HCT116 (cell line): ENCODE measurements at regions not wholly inside any gene's neighbourhood (a gene's known extent, or its start where the extent isn't known, plus 50 kb on each side); places are given as distances from the start of the nearest gene placed in this dataset.

ENCODE experiments used
- ATAC-seq: fragments of 200-7000 bp; cut with Tn5 transposase; 2 replicates; pipeline ENCODE4 v1.9.1; 2020; ENCODE audit warnings: mild to moderate bottlenecking, moderate library complexity
- BruUV-seq: library from RNA; stranded (reverse); fragments of 400-500 nt; replicated peaks from 2 replicates; lab custom pipeline; 2021; lab: Mats Ljungman, UMichigan
- CTCF ChIA-PET: fragments of 300-600 bp; sonication (Branson Sonifier 250); formaldehyde crosslinking; loops from one replicate; lab custom pipeline; 2021; ENCODE audit warnings: antibody characterized with exemption; lab: Charles Lee
- POLR2A ChIA-PET: fragments of 300-600, 350-600 bp; sonication (Branson Sonifier 250); formaldehyde crosslinking; loops from one replicate; lab custom pipeline; 2021; ENCODE audit warnings: antibody characterized with exemption; lab: Charles Lee
- RAD21 ChIA-PET, 2 experiments: fragments of 300-600 bp; sonication (Branson Sonifier 250); formaldehyde crosslinking; loops; one replicate each; lab custom pipeline; 2023; ENCODE audit warnings: low total read pairs in 2 of 2; ENCODE audit not compliant: uncharacterized antibody in 2 of 2, unreplicated experiment in 2 of 2, low non-redundant PET in 1 of 2; lab: Charles Lee
- DNase-seq: peaks from one replicate; pipeline ENCODE4 v3.0.0-alpha.2; 2010; ENCODE audit warnings: low read depth, low spot score
- H2AFZ ChIP-seq: fragments of 200-600 bp; shearing (Covaris generic), sonication (generic); 2 replicates; pipeline ENCODE4 v1.6.1; 2017; ENCODE audit warnings: low read depth, mixed run types, mixed read lengths, antibody characterized with exemption, low read length; ENCODE audit not compliant: poor library complexity, severe bottlenecking
- H3K27ac ChIP-seq: 2 replicates; pipeline ENCODE4 v1.5.1; 2012; ENCODE audit warnings: low read depth, low read length
- H3K27me3 ChIP-seq: fragments of 200-600 bp; sonication (generic); 2 replicates; pipeline ENCODE4 v1.6.1; 2016; ENCODE audit warnings: mixed run types, low read length, mixed read lengths; ENCODE audit not compliant: insufficient read depth
- H3K36me3 ChIP-seq, 2 experiments: fragments of 200-500 bp in 1 of 2; fragments of 200-600 bp in 1 of 2; sonication (Bioruptor generic) in 1 of 2; sonication (generic) in 1 of 2; 2 replicates each; pipeline versions ENCODE4 v1.5.1 to v1.6.1; 2014 to 2016; ENCODE audit warnings: low read length in 2 of 2, inconsistent platforms in 1 of 2, mixed read lengths in 1 of 2, mixed run types in 1 of 2; ENCODE audit not compliant: insufficient read depth in 2 of 2, control insufficient read depth in 1 of 2
- H3K4me1 ChIP-seq, 2 experiments: fragments of 200-600 bp in 1 of 2; sonication (generic) in 1 of 2; 2 replicates each; pipeline versions ENCODE4 v1.5.1 to v1.6.1; 2012 to 2017; ENCODE audit warnings: low read length in 2 of 2, inconsistent platforms in 1 of 2, mild to moderate bottlenecking in 1 of 2, mixed read lengths in 1 of 2, mixed run types in 1 of 2, moderate library complexity in 1 of 2; ENCODE audit not compliant: insufficient read depth in 2 of 2, control insufficient read depth in 1 of 2
- H3K4me2 ChIP-seq: fragments of 200-600 bp; sonication (generic); 2 replicates; pipeline ENCODE4 v1.6.1; 2017; ENCODE audit warnings: mixed run types, low read length, mixed read lengths
- H3K4me3 ChIP-seq, 2 experiments: fragments of 200-600 bp in 1 of 2; sonication (generic) in 1 of 2; replicated peaks in 1 of 2; 2 replicates each; pipeline ENCODE4 v1.5.1; 2011 to 2016; ENCODE audit warnings: low read length in 2 of 2, control low read depth in 1 of 2, low read depth in 1 of 2, mild to moderate bottlenecking in 1 of 2, mixed read lengths in 1 of 2, mixed run types in 1 of 2
- H3K79me2 ChIP-seq: fragments of 200-600 bp; sonication (generic); 2 replicates; pipeline ENCODE4 v1.6.1; 2017; ENCODE audit warnings: mild to moderate bottlenecking, mixed run types, low read length, moderate library complexity, mixed read lengths; ENCODE audit not compliant: insufficient read depth
- H3K9ac ChIP-seq: fragments of 200-600 bp; sonication (generic); 2 replicates; pipeline ENCODE4 v1.6.1; 2016; ENCODE audit warnings: low read length, mixed read lengths
- H3K9me2 ChIP-seq: fragments of 200-600 bp; sonication (generic), shearing (Covaris generic); 2 replicates; pipeline ENCODE4 v1.6.1; 2017; ENCODE audit warnings: mixed run types, mild to moderate bottlenecking, moderate library complexity; ENCODE audit not compliant: insufficient read depth
- H3K9me3 ChIP-seq, 2 experiments: fragments of 200-500 bp in 1 of 2; fragments of 200-600 bp in 1 of 2; sonication (Bioruptor generic) in 1 of 2; sonication (generic) in 1 of 2; 2 replicates each; pipeline ENCODE4 v1.6.1; 2014 to 2017; ENCODE audit warnings: low read length in 2 of 2, mixed read lengths in 2 of 2, inconsistent platforms in 1 of 2, low read depth in 1 of 2, mild to moderate bottlenecking in 1 of 2, mixed run types in 1 of 2, moderate library complexity in 1 of 2; ENCODE audit not compliant: control insufficient read depth in 1 of 2, insufficient read depth in 1 of 2
- H4K20me1 ChIP-seq: fragments of 200-600 bp; sonication (generic), shearing (Covaris generic); 2 replicates; pipeline ENCODE4 v1.6.1; 2017; ENCODE audit warnings: mixed run types, mild to moderate bottlenecking, moderate library complexity; ENCODE audit not compliant: insufficient read depth
- CBX3 ChIP-seq: IDR thresholded peaks from 2 replicates; pipeline ENCODE4 v1.6.1; 2012; ENCODE audit warnings: low read depth
- CEBPB ChIP-seq: IDR thresholded peaks from 2 replicates; pipeline ENCODE4 v1.6.1; 2012; ENCODE audit warnings: low read depth
- EGR1 ChIP-seq: IDR thresholded peaks from 2 replicates; pipeline ENCODE4 v1.6.1; 2012; ENCODE audit warnings: low read depth
- ELF1 ChIP-seq: IDR thresholded peaks from 2 replicates; pipeline ENCODE4 v1.6.1; 2012; ENCODE audit warnings: low read depth, borderline replicate concordance
- EZH2phosphoT487 ChIP-seq: fragments of 200-600 bp; IDR thresholded peaks from 2 replicates; pipeline ENCODE4 v1.6.1; 2018; ENCODE audit warnings: antibody characterized with exemption, borderline replicate concordance
- POLR2A ChIP-seq: IDR thresholded peaks from 2 replicates; pipeline ENCODE4 v1.7.0; 2011; ENCODE audit warnings: borderline replicate concordance; ENCODE audit not compliant: insufficient read depth, insufficient read length; ENCODE audit errors: extremely low read depth
- RAD21 ChIP-seq: IDR thresholded peaks from 2 replicates; pipeline ENCODE4 v1.6.1; 2012; ENCODE audit warnings: low read depth, mild to moderate bottlenecking
- SP1 ChIP-seq: IDR thresholded peaks from 2 replicates; pipeline ENCODE4 v1.6.1; 2012; ENCODE audit warnings: low read depth
- SRF ChIP-seq: IDR thresholded peaks from 2 replicates; pipeline ENCODE4 v1.6.1; 2012; ENCODE audit warnings: low read depth
- ZBTB33 ChIP-seq: IDR thresholded peaks from 2 replicates; pipeline ENCODE4 v1.6.1; 2011; ENCODE audit warnings: mild to moderate bottlenecking, low read length, moderate library complexity; ENCODE audit not compliant: insufficient replicate concordance; ENCODE audit errors: extremely low read depth
- ZFX ChIP-seq: fragments of 450-650 bp; IDR thresholded peaks from 2 replicates; pipeline ENCODE4 v1.6.1; 2017
- intact Hi-C: fragments of 100-400 bp; cut with micrococcal nuclease; formaldehyde crosslinking; loops from 2 replicates; pipeline ENCODE4 v1.10.0; 2022
- TF ChIP-seq, protein P1 (sequence below): IDR thresholded peaks from 2 replicates; pipeline ENCODE4 v1.6.1; 2012; ENCODE audit warnings: low read depth
- TF ChIP-seq, protein P2 (sequence below): IDR thresholded peaks from 2 replicates; pipeline ENCODE4 v1.6.1; 2012

- no peaks in the 10 kb centered on the region for H3K4me1 ChIP-seq
- H4K20me1 ChIP-seq: no peaks in the 10 kb centered on the region
- CTCF ChIA-PET: no interaction called here
- H3K27ac ChIP-seq: no peak overlapping the region
- no peak for TF ChIP-seq POLR2A
- TF ChIP-seq CBX3: no peak
- TF ChIP-seq ZBTB33: no peak
- no peak for TF ChIP-seq ELF1
- TF ChIP-seq EGR1: no peak
- TF ChIP-seq RAD21: no peak
- TF ChIP-seq EZH2phosphoT487: no peak
- no peak for TF ChIP-seq SRF
- TF ChIP-seq, protein P1, sequence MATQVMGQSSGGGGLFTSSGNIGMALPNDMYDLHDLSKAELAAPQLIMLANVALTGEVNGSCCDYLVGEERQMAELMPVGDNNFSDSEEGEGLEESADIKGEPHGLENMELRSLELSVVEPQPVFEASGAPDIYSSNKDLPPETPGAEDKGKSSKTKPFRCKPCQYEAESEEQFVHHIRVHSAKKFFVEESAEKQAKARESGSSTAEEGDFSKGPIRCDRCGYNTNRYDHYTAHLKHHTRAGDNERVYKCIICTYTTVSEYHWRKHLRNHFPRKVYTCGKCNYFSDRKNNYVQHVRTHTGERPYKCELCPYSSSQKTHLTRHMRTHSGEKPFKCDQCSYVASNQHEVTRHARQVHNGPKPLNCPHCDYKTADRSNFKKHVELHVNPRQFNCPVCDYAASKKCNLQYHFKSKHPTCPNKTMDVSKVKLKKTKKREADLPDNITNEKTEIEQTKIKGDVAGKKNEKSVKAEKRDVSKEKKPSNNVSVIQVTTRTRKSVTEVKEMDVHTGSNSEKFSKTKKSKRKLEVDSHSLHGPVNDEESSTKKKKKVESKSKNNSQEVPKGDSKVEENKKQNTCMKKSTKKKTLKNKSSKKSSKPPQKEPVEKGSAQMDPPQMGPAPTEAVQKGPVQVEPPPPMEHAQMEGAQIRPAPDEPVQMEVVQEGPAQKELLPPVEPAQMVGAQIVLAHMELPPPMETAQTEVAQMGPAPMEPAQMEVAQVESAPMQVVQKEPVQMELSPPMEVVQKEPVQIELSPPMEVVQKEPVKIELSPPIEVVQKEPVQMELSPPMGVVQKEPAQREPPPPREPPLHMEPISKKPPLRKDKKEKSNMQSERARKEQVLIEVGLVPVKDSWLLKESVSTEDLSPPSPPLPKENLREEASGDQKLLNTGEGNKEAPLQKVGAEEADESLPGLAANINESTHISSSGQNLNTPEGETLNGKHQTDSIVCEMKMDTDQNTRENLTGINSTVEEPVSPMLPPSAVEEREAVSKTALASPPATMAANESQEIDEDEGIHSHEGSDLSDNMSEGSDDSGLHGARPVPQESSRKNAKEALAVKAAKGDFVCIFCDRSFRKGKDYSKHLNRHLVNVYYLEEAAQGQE: no peak
- TF ChIP-seq, protein P2, sequence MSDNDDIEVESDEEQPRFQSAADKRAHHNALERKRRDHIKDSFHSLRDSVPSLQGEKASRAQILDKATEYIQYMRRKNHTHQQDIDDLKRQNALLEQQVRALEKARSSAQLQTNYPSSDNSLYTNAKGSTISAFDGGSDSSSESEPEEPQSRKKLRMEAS: no peak
- no peak for TF ChIP-seq ZFX
- TF ChIP-seq SP1: no peak
- no peak for TF ChIP-seq CEBPB
- no peaks in the 10 kb centered on the region for H3K36me3 ChIP-seq
- no peak overlapping the region for H3K9ac ChIP-seq
- ATAC-seq (no peak), DNase-seq (no peak)
- H3K4me2 ChIP-seq: no peak overlapping the region
- POLR2A ChIA-PET: no interaction called here
- intact Hi-C loops: no loop called here
- H3K9me3 ChIP-seq: no peaks in the 10 kb centered on the region
- H2AFZ ChIP-seq: no peak overlapping the region
- no peak overlapping the region for H3K4me3 ChIP-seq
- no peaks in the 10 kb centered on the region for H3K79me2 ChIP-seq
- H3K9me2 ChIP-seq: no peaks in the 10 kb centered on the region
- no TSS peak for BruUV-seq
- RAD21 ChIA-PET: no interaction called here
- no peaks in the 10 kb centered on the region for H3K27me3 ChIP-seq
Observed at GRCh38 chr3:176274161-176274560, 923.1 kb downstream of the TBL1XR1 start.
